PC-9 (cell line): ENCODE measurements at regions not wholly inside any gene's neighbourhood (a gene's known extent, or its start where the extent isn't known, plus 50 kb on each side); places are given as distances from the start of the nearest gene placed in this dataset.

Experiments
- BruUV-seq: library from RNA; stranded (reverse); fragments of 400-500 nt; replicated peaks from 2 replicates; lab custom pipeline; 2021; lab: Mats Ljungman, UMichigan
- CTCF ChIA-PET: fragments of 300-600 bp; sonication (Branson Sonifier 250); formaldehyde crosslinking; loops from one replicate; lab custom pipeline; 2022; ENCODE audit warnings: antibody characterized with exemption; lab: Charles Lee
- POLR2A ChIA-PET: fragments of 300-600 bp; sonication (Branson Sonifier 250); formaldehyde crosslinking; loops from one replicate; lab custom pipeline; 2022; ENCODE audit warnings: antibody characterized with exemption; ENCODE audit not compliant: unreplicated experiment; lab: Charles Lee
- DNase-seq, 2 experiments: peaks; one replicate each; pipeline versions ENCODE4 v3.0.0 to v3.0.0-alpha.2; 2015 to 2022; ENCODE audit warnings: mixed read lengths in 1 of 2
- H2AFZ ChIP-seq: fragments of 200-600 bp; sonication (generic); 2 replicates; pipeline ENCODE4 v1.8.1; 2017; ENCODE audit warnings: antibody characterized with exemption
- H3F3A ChIP-seq: fragments of 200-600 bp; sonication (generic); 2 replicates; pipeline ENCODE4 v1.8.1; 2017; ENCODE audit warnings: antibody characterized with exemption, mild to moderate bottlenecking, low read depth; ENCODE audit not compliant: insufficient read depth
- H3K27ac ChIP-seq: fragments of 200-600 bp; sonication (generic); 2 replicates; pipeline ENCODE4 v1.6.1; 2016; ENCODE audit warnings: mixed run types
- H3K27me3 ChIP-seq: fragments of 200-600 bp; sonication (generic); 2 replicates; pipeline ENCODE4 v1.6.1; 2016; ENCODE audit warnings: low read depth, mixed run types; ENCODE audit not compliant: insufficient read depth
- H3K36me3 ChIP-seq: fragments of 200-600 bp; sonication (generic); 2 replicates; pipeline ENCODE4 v1.6.1; 2016; ENCODE audit warnings: low read depth, mixed run types
- H3K4me1 ChIP-seq: fragments of 200-600 bp; sonication (generic); replicated peaks from 2 replicates; pipeline ENCODE4 v1.6.1; 2016; ENCODE audit warnings: mixed run types; ENCODE audit not compliant: insufficient read depth
- H3K4me2 ChIP-seq: fragments of 200-600 bp; sonication (generic); 2 replicates; pipeline ENCODE4 v1.6.1; 2017; ENCODE audit warnings: mixed run types
- H3K4me3 ChIP-seq: fragments of 200-600 bp; sonication (generic); 2 replicates; pipeline ENCODE4 v1.6.1; 2016; ENCODE audit warnings: mixed run types
- H3K79me2 ChIP-seq: fragments of 200-600 bp; sonication (generic); 2 replicates; pipeline ENCODE4 v1.6.1; 2017; ENCODE audit warnings: low read depth, mixed run types
- H3K9me2 ChIP-seq: fragments of 200-600 bp; sonication (generic); 2 replicates; pipeline ENCODE4 v1.8.1; 2017; ENCODE audit warnings: mild to moderate bottlenecking; ENCODE audit not compliant: insufficient read depth
- H3K9me3 ChIP-seq: fragments of 200-600 bp; sonication (generic); 2 replicates; pipeline ENCODE4 v1.8.1; 2016; ENCODE audit warnings: low read depth; ENCODE audit not compliant: insufficient read depth
- H4K20me1 ChIP-seq: fragments of 200-600 bp; sonication (generic); 2 replicates; pipeline ENCODE4 v1.8.1; 2017; ENCODE audit not compliant: insufficient read depth
- CTCF ChIP-seq: fragments of 200-600 bp; sonication (generic); conservative IDR thresholded peaks from 2 replicates; pipeline ENCODE4 v1.6.1; 2017; ENCODE audit warnings: mixed run types, antibody characterized with exemption, mild to moderate bottlenecking, moderate library complexity
- EZH2 ChIP-seq: fragments of 200-600 bp; sonication (generic); IDR thresholded peaks from 2 replicates; pipeline ENCODE4 v1.8.0; 2017; ENCODE audit warnings: antibody characterized with exemption, low read depth
- intact Hi-C: fragments of 100-400 bp; cut with micrococcal nuclease; formaldehyde crosslinking; loops from one replicate; pipeline ENCODE4 v1.10.0; 2022; ENCODE audit not compliant: unreplicated experiment

- Histone ChIP-seq H3K9me2 (no peaks in the 10 kb centered on the region), H3K79me2 (no peaks in the 10 kb centered on the region), H3F3A (no peaks in the 10 kb centered on the region), H3K4me1 (no peaks in the 10 kb centered on the region), H3K27ac (no peak overlapping the region), H3K9me3 (no peaks in the 10 kb centered on the region), H3K4me3 (no peak overlapping the region), H3K4me2 (no peak overlapping the region), H3K27me3 (no peaks in the 10 kb centered on the region), H3K36me3 (no peaks in the 10 kb centered on the region), H4K20me1 (no peaks in the 10 kb centered on the region), H2AFZ (no peak overlapping the region)
- no TSS peak for BruUV-seq
- DNase-seq = no peak
- ChIA-PET POLR2A (no interaction called here), CTCF (interaction anchor here (1.1 kb wide), 1 partner anchor 243 kb away, joined by 3 read pairs; no protein-coding TSS in a partner anchor)
- no peak for TF ChIP-seq EZH2
- no peak for TF ChIP-seq CTCF
- intact Hi-C loops = loop anchor here (10.0 kb wide), 1 partner anchor 309 kb away; no protein-coding TSS in a partner anchor
Measured at GRCh38 chr5:167255926-167256325, 1035.5 kb upstream of the WWC1 start.

GRCh38 chr5:167259806-167260205, 1031.6 kb upstream of the WWC1 start:
- intact Hi-C loops = loop anchor here (5.0 to 10.0 kb wide), 2 partner anchors 72 to 305 kb away; no protein-coding TSS in a partner anchor
- ChIA-PET POLR2A (no interaction called here), CTCF (no interaction called here)

GRCh38 chr5:167261309-167262100, 1029.9 kb upstream of the WWC1 start:
- H3K4me2 ChIP-seq = no peak overlapping the region
- no peaks in the 10 kb centered on the region for H3K9me2 ChIP-seq
- BruUV-seq = no TSS peak
- no peak for TF ChIP-seq EZH2
- TF ChIP-seq CTCF = peak; percentile 59
- intact Hi-C loops = loop anchor here (5.0 kb wide), 1 partner anchor 71 kb away; no protein-coding TSS in a partner anchor
- H3F3A ChIP-seq = no peaks in the 10 kb centered on the region
- H3K27me3 ChIP-seq = no peaks in the 10 kb centered on the region
- CTCF ChIA-PET = no interaction called here
- H2AFZ ChIP-seq = no peak overlapping the region
- H3K36me3 ChIP-seq = no peaks in the 10 kb centered on the region
- no peaks in the 10 kb centered on the region for H3K4me1 ChIP-seq
- no peak overlapping the region for H3K27ac ChIP-seq
- no peaks in the 10 kb centered on the region for H3K79me2 ChIP-seq
- no peaks in the 10 kb centered on the region for H3K9me3 ChIP-seq
- POLR2A ChIA-PET = no interaction called here
- no peaks in the 10 kb centered on the region for H4K20me1 ChIP-seq
- DNase-seq = no peak
- no peak overlapping the region for H3K4me3 ChIP-seq

More at GRCh38 chr5:167259806-167260205, 1031.6 kb upstream of the WWC1 start:
- Histone ChIP-seq H3K36me3 (no peaks in the 10 kb centered on the region), H3K9me2 (no peaks in the 10 kb centered on the region), H3K27ac (no peak overlapping the region), H3K4me2 (no peak overlapping the region), H3K4me1 (no peaks in the 10 kb centered on the region), H3F3A (no peaks in the 10 kb centered on the region), H3K27me3 (no peaks in the 10 kb centered on the region), H3K9me3 (no peaks in the 10 kb centered on the region), H3K79me2 (no peaks in the 10 kb centered on the region), H2AFZ (no peak overlapping the region), H3K4me3 (no peak overlapping the region), H4K20me1 (no peaks in the 10 kb centered on the region)
- TF ChIP-seq EZH2 (no peak), CTCF (no peak)
- DNase-seq = no peak
- BruUV-seq = no TSS peak
